ENCODE measurements at regions not wholly inside any gene's neighbourhood (a gene's known extent, or its start where the extent isn't known, plus 50 kb on each side); places are given as distances from the start of the nearest gene placed in this dataset.
A peak's percentile ranks its signal among the peaks of the same experiment; 100 is the strongest.

DNA sequence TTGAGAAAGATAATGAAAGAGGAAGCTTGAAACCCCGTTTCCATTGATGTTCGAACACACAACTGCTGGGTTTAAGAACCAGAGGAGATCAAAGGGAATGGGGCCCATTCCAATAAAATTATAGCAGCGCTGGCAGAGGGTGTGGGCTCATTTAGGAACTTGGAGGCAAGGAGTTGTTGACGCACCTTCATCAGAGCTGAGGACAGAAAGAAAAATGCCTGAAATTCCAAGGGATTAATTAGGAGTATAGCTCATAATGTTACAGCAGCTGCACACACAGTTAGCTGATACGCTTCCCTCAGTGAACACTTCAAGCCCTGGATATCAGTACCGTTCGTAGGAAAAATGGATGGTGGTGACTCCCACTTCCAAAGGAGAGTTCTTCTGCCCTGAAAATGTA is 127.2 kb downstream of the AXIN2 start:
- no peaks in the 10 kb centered on the region for H3K36me3 Mint-ChIP-seq (ENCODE audit: low read depth)
- peak overlapping the region; percentile 6 for H3K4me3 Mint-ChIP-seq
- H3K9me3 Mint-ChIP-seq: no peaks in the 10 kb centered on the region

DNA sequence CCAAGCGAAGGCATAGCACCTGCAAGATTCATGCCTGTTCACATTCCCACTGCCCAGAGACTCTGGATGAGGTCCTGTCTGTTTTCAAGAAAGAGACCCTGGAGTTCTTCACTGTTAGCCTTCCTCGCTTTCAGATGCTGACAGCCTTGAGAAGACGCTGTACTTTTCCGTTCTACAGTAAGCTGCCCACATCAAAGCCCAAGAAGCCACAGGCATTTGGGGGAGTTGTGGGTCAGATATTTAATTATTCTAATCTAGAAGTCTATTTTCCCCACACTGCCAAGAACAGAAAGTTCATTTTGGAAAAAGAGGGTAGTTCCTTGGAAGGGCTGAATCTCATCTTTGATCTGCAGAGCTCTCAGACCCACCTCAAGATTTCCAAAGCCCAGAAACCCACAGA is 127.9 kb downstream of the AXIN2 start:
- Mint-ChIP-seq H3K36me3 (ENCODE audit: low read depth) (no peaks in the 10 kb centered on the region), H3K4me3 (peak overlapping the region; percentile 6), H3K9me3 (no peaks in the 10 kb centered on the region), H3K27me3 (peaks cover 13% of the 10 kb centered on the region), H3K4me1 (peaks cover 8% of the 10 kb centered on the region), H3K27ac (no peak overlapping the region)
- ATAC-seq (replicated peaks): peak; percentile 35

More for the DNA sequence above, 127.2 kb downstream of the AXIN2 start:
- Mint-ChIP-seq H3K27me3 (peaks cover 15% of the 10 kb centered on the region), H3K27ac (no peak overlapping the region), H3K4me1 (peaks cover 8% of the 10 kb centered on the region)
- ATAC-seq (replicated peaks): no peak

- H3K9me3 Mint-ChIP-seq: no peaks in the 10 kb centered on the region
- peak overlapping the region; percentile 6 for H3K4me3 Mint-ChIP-seq
- ATAC-seq (replicated peaks): no peak
- H3K27me3 Mint-ChIP-seq: peaks cover 8% of the 10 kb centered on the region
- H3K27ac Mint-ChIP-seq: no peak overlapping the region
- H3K4me1 Mint-ChIP-seq: peaks cover 8% of the 10 kb centered on the region
- no peaks in the 10 kb centered on the region for H3K36me3 Mint-ChIP-seq (ENCODE audit: low read depth)
These were observed 128.3 kb downstream of the AXIN2 start for GRCh38 chr17:65433157-65433556.

DNA sequence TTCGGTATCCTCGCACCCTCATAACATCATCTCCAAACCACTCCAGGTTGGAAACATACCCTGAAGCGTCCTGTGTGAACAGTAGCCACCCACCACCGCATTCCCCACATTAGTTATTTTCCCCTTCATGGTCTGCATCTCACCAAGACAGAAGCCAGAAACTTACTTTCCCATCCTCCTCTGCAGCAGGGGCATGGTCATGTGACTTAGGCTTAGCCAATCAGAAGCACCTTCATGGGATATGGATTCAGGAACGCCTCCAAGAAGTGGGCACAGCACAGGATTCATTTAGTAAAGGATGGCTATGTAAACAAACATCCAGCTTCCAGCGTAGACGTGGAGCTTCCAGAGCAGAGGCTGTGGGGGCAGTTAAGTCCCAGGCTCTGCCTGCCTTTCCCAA is 130.3 kb downstream of the AXIN2 start:
- no peak overlapping the region for H3K27ac Mint-ChIP-seq
- H3K27me3 Mint-ChIP-seq: peaks cover 4% of the 10 kb centered on the region
- no peaks in the 10 kb centered on the region for H3K36me3 Mint-ChIP-seq (ENCODE audit: low read depth)
- H3K4me3 Mint-ChIP-seq: no peak overlapping the region
- ATAC-seq (replicated peaks): no peak
- peaks cover 4% of the 10 kb centered on the region for H3K9me3 Mint-ChIP-seq
- peaks cover 8% of the 10 kb centered on the region for H3K4me1 Mint-ChIP-seq

DNA sequence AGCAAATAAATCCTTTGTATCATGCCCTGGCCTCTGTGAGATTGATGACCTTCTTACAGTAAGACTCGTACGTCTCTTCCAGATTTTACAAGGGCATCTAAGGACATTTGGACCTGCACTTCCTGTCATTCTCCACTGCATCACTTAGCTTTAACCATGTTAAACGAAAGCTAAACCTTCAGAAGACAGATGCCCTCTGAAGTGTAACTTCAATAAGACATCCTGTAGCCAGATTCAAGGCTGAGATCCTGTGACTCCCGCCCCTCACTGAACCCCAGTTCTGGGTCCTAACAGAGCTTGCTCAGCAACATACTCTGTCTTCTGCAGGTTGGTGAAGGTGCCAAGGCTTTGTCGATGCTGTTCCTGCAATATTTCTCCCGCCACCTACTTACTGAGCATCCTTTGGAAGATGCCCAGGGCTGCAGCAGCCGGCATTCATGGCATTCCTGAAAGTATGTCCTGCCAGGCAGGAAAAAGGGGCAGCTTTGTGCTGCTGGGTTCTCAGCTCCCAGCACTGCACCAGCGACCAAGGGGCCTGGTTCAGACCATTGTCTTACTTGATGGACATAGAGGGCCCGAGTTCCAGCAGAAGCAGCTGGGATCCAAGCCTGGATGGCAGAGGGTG is 131.1 kb downstream of the AXIN2 start:
- Mint-ChIP-seq H3K4me1 (peaks cover 8% of the 10 kb centered on the region), H3K27me3 (peaks cover 4% of the 10 kb centered on the region), H3K4me3 (no peak overlapping the region), H3K27ac (no peak overlapping the region), H3K36me3 (ENCODE audit: low read depth) (no peaks in the 10 kb centered on the region), H3K9me3 (peaks cover 4% of the 10 kb centered on the region)
- no peak for ATAC-seq (replicated peaks)

GRCh38 chr17:65423346-65424140 is 137.9 kb downstream of the AXIN2 start:
- Mint-ChIP-seq H3K9me3 (peaks cover 4% of the 10 kb centered on the region), H3K4me3 (no peak overlapping the region), H3K27me3 (peaks cover 4% of the 10 kb centered on the region), H3K4me1 (no peaks in the 10 kb centered on the region), H3K36me3 (ENCODE audit: low read depth) (no peaks in the 10 kb centered on the region), H3K27ac (no peak overlapping the region)
- no peak for ATAC-seq (replicated peaks)

DNA sequence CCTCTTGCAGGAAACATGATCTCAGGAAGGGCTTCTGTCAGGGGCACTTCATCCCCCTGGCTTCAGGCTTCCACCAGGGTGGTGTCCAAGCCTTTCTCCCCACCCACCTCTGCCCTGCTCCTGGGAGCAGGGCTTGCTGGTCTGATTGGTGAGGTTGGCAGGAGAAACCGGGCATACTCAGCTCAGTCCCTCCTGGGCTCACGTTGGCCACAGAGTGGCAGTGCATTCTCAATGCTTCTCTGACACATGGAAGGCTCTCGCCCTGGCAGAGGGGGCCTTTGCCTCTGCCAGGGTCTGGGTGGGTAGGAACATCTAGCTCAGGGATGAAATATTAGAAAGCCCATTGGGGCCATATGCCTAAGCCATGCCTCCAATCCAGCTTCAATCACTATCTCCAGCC is 142.8 kb downstream of the AXIN2 start:
- H3K9me3 Mint-ChIP-seq: no peaks in the 10 kb centered on the region
- ATAC-seq (replicated peaks): no peak
- H3K36me3 Mint-ChIP-seq (ENCODE audit: low read depth): no peaks in the 10 kb centered on the region
- peaks cover 4% of the 10 kb centered on the region for H3K27me3 Mint-ChIP-seq
- H3K4me1 Mint-ChIP-seq: no peaks in the 10 kb centered on the region
- no peak overlapping the region for H3K27ac Mint-ChIP-seq
- H3K4me3 Mint-ChIP-seq: no peak overlapping the region

GRCh38 chr17:65417406-65418221 is 143.8 kb downstream of the AXIN2 start:
- no peaks in the 10 kb centered on the region for H3K4me1 Mint-ChIP-seq
- H3K27ac Mint-ChIP-seq: no peak overlapping the region
- no peak for ATAC-seq (replicated peaks)
- H3K36me3 Mint-ChIP-seq (ENCODE audit: low read depth): no peaks in the 10 kb centered on the region
- no peak overlapping the region for H3K4me3 Mint-ChIP-seq
- H3K9me3 Mint-ChIP-seq: no peaks in the 10 kb centered on the region
- H3K27me3 Mint-ChIP-seq: peaks cover 5% of the 10 kb centered on the region

DNA sequence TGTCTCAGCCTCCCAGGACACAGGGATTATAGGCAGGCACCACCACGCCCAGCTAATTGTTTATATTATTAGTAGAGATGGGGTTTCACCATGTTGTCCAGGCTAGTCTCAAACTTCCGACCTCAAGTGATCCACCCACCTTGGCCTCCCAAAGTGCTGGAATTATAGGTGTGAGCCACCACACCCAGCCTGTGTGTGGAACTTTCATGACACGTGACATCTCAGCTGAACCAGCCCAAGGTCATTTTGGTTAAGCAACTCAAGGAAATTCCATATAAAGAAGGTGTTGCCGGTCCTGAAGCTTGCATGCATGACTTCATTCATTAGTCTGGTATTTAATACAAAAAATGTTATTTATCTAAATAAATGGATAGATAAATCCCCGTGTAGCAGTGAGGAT is 145.5 kb downstream of the AXIN2 start:
- Mint-ChIP-seq H3K4me3 (no peak overlapping the region), H3K36me3 (ENCODE audit: low read depth) (no peaks in the 10 kb centered on the region), H3K9me3 (no peaks in the 10 kb centered on the region), H3K27me3 (peaks cover 4% of the 10 kb centered on the region), H3K27ac (no peak overlapping the region), H3K4me1 (no peaks in the 10 kb centered on the region)
- no peak for ATAC-seq (replicated peaks)

DNA sequence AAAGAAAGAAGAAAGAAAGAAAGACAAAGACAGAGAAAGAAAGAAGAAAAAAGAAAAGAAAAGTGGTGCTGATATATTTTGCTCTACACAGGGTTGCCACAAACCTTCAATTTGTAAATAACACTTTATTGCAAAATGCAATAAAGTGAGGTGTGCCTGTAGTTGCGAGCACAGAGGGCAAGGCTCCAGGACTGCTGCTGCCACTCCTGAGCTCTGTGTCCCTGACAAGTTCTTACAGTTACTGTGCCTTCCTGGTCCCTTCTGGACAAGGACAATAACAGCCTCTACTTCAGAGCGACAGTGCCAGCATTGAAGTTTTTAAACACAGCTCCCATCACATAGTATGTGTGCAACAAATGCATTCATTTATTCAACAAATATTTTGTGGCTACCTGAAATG is 148.1 kb downstream of the AXIN2 start:
- H3K36me3 Mint-ChIP-seq (ENCODE audit: low read depth): no peaks in the 10 kb centered on the region
- H3K4me3 Mint-ChIP-seq: no peak overlapping the region
- no peaks in the 10 kb centered on the region for H3K9me3 Mint-ChIP-seq
- no peaks in the 10 kb centered on the region for H3K4me1 Mint-ChIP-seq
- H3K27me3 Mint-ChIP-seq: peaks cover 4% of the 10 kb centered on the region
- H3K27ac Mint-ChIP-seq: no peak overlapping the region
- ATAC-seq (replicated peaks): no peak

DNA sequence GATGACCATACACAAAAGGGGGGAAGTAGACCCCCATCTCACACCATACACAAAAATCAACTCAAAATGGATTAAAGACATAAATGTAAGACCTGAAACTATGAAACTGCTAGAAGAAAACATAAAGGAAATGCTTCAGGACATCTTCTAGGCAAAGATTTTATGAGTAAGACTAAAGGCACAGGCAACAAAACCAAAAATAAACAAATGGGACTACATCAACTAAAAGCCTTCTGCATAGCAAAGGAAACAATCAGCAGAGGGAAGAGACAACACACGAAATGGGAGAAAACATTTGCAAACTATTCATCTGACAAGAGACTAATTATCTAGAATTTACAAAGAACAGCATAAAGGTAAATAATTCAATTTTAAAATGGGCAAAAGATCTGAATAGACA is 152.1 kb downstream of the AXIN2 start:
- no peaks in the 10 kb centered on the region for H3K9me3 Mint-ChIP-seq
- no peaks in the 10 kb centered on the region for H3K4me1 Mint-ChIP-seq
- no peak for ATAC-seq (replicated peaks)
- H3K27me3 Mint-ChIP-seq: peaks cover 4% of the 10 kb centered on the region
- H3K4me3 Mint-ChIP-seq: no peak overlapping the region
- no peak overlapping the region for H3K27ac Mint-ChIP-seq
- H3K36me3 Mint-ChIP-seq (ENCODE audit: low read depth): no peaks in the 10 kb centered on the region

GRCh38 chr17:65408050-65408449 is 153.4 kb downstream of the AXIN2 start:
- Mint-ChIP-seq H3K27me3 (peaks cover 7% of the 10 kb centered on the region), H3K4me1 (no peaks in the 10 kb centered on the region), H3K36me3 (ENCODE audit: low read depth) (no peaks in the 10 kb centered on the region), H3K27ac (no peak overlapping the region), H3K9me3 (no peaks in the 10 kb centered on the region), H3K4me3 (no peak overlapping the region)
- no peak for ATAC-seq (replicated peaks)

DNA sequence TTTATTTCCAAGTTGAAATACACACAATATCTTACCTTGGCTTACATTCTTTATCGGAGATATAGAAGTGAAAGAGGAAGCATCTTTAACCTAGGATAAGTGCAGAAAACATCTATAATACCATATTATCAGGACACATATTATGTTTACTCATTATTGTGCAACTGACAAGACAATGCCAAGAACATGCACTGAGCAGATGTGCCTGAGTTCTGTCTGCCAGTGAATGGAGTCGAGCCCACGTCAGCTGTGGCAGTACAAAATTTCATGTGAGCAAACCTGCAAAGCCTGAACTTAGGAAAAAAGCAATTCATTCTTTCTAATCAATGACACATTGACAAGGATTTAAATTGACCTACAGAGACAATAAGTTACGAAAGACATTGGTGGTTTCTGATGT is 154.4 kb downstream of the AXIN2 start:
- no peak for ATAC-seq (replicated peaks)
- Mint-ChIP-seq H3K27me3 (peaks cover 3% of the 10 kb centered on the region), H3K4me1 (no peaks in the 10 kb centered on the region)

DNA sequence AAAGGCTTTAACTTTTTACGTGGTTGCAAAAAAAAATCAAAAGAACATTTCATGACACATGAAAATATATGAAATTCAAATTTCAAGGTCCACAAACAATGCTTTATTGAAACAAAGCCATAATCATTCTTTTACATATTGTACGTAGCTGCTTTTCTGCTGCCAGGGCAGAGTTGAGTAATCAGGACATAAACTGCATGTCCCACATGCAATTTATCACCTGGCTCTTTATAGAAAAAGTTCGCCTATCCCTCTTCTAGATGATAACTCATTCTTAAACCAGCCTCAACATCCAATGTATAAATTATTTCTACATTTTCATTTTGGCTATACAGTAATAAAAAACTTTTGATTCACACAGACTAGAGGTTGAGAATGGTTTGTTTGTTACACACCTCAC is 154.9 kb downstream of the AXIN2 start:
- no peak overlapping the region for H3K4me3 Mint-ChIP-seq

More for the DNA sequence above, 154.4 kb downstream of the AXIN2 start:
- Mint-ChIP-seq H3K9me3 (no peaks in the 10 kb centered on the region), H3K36me3 (ENCODE audit: low read depth) (no peaks in the 10 kb centered on the region), H3K4me3 (no peak overlapping the region), H3K27ac (no peak overlapping the region)

GRCh38 chr17:65405563-65405962 is 155.9 kb downstream of the AXIN2 start:
- Mint-ChIP-seq H3K27me3 (peaks cover 12% of the 10 kb centered on the region), H3K4me3 (no peak overlapping the region), H3K36me3 (ENCODE audit: low read depth) (no peaks in the 10 kb centered on the region), H3K27ac (no peak overlapping the region), H3K4me1 (peaks cover 6% of the 10 kb centered on the region), H3K9me3 (no peaks in the 10 kb centered on the region)
- ATAC-seq (replicated peaks): no peak

More for the DNA sequence above, 154.9 kb downstream of the AXIN2 start:
- Mint-ChIP-seq H3K27me3 (peaks cover 3% of the 10 kb centered on the region), H3K27ac (no peak overlapping the region), H3K36me3 (ENCODE audit: low read depth) (no peaks in the 10 kb centered on the region), H3K4me1 (no peaks in the 10 kb centered on the region), H3K9me3 (no peaks in the 10 kb centered on the region)
- no peak for ATAC-seq (replicated peaks)
